WERI-Rb-1 (cell line): ENCODE measurements at regions not wholly inside any gene's neighbourhood (a gene's known extent, or its start where the extent isn't known, plus 50 kb on each side); places are given as distances from the start of the nearest gene placed in this dataset.
A peak's percentile ranks its signal among the peaks of the same experiment; 100 is the strongest.

Source experiments
- DNase-seq: peaks from one replicate; pipeline ENCODE4 v3.0.0-alpha.2; 2020
- H3K27ac ChIP-seq: fragments of 250-450 bp; sonication (Bioruptor Pico); 2 replicates; pipeline ENCODE4 v1.5.1; 2020; ENCODE audit warnings: mild to moderate bottlenecking, moderate library complexity
- H3K27me3 ChIP-seq: fragments of 250-450 bp; sonication (Bioruptor Pico); 2 replicates; pipeline ENCODE4 v1.5.1; 2021; ENCODE audit warnings: mild to moderate bottlenecking, low read depth, moderate library complexity; ENCODE audit not compliant: insufficient read depth, severe bottlenecking
- H3K36me3 ChIP-seq: fragments of 250-450 bp; sonication (Bioruptor Pico); 2 replicates; pipeline ENCODE4 v1.5.1; 2020; ENCODE audit warnings: mild to moderate bottlenecking, moderate library complexity
- H3K4me3 ChIP-seq: 2 replicates; pipeline ENCODE4 v1.5.1; 2011; ENCODE audit warnings: low read depth, mild to moderate bottlenecking, control low read depth, low read length
- H3K9me3 ChIP-seq: fragments of 250-450 bp; sonication (Bioruptor Pico); 2 replicates; pipeline ENCODE4 v1.5.1; 2021; ENCODE audit warnings: mild to moderate bottlenecking, moderate library complexity; ENCODE audit not compliant: severe bottlenecking
- TF ChIP-seq, protein P1 (sequence below): IDR thresholded peaks from 2 replicates; pipeline ENCODE4 v1.5.1; 2011; ENCODE audit warnings: low read depth, mild to moderate bottlenecking, control low read depth, inconsistent platforms, low read length

DNA sequence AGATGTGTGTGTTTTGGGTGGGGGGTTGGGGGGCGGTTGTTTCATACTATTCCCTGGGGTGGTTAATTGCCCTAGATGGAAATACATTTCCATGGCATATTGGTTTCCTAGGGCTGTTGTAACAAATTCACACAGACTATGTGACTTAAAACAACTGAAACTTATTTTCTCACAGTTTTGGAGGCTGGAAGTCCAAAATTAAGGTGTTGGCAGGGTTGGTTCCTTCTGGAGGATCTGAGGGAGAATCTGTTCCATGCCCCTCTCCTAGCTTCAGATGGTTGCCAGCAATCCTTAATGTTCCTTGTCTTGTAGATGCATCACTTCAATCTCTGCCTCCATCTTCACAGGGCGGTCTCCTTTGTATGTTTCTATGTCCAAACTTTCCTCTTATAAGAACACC is 353.7 kb upstream of the ACTBL2 start:
- DNase-seq = no peak
- Histone ChIP-seq H3K9me3 (no peaks in the 10 kb centered on the region), H3K36me3 (no peaks in the 10 kb centered on the region), H3K4me3 (no peak overlapping the region), H3K27me3 (no peaks in the 10 kb centered on the region), H3K27ac (peak overlapping the region; percentile 89)
- TF ChIP-seq, protein P1, sequence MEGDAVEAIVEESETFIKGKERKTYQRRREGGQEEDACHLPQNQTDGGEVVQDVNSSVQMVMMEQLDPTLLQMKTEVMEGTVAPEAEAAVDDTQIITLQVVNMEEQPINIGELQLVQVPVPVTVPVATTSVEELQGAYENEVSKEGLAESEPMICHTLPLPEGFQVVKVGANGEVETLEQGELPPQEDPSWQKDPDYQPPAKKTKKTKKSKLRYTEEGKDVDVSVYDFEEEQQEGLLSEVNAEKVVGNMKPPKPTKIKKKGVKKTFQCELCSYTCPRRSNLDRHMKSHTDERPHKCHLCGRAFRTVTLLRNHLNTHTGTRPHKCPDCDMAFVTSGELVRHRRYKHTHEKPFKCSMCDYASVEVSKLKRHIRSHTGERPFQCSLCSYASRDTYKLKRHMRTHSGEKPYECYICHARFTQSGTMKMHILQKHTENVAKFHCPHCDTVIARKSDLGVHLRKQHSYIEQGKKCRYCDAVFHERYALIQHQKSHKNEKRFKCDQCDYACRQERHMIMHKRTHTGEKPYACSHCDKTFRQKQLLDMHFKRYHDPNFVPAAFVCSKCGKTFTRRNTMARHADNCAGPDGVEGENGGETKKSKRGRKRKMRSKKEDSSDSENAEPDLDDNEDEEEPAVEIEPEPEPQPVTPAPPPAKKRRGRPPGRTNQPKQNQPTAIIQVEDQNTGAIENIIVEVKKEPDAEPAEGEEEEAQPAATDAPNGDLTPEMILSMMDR = no peak

DNA sequence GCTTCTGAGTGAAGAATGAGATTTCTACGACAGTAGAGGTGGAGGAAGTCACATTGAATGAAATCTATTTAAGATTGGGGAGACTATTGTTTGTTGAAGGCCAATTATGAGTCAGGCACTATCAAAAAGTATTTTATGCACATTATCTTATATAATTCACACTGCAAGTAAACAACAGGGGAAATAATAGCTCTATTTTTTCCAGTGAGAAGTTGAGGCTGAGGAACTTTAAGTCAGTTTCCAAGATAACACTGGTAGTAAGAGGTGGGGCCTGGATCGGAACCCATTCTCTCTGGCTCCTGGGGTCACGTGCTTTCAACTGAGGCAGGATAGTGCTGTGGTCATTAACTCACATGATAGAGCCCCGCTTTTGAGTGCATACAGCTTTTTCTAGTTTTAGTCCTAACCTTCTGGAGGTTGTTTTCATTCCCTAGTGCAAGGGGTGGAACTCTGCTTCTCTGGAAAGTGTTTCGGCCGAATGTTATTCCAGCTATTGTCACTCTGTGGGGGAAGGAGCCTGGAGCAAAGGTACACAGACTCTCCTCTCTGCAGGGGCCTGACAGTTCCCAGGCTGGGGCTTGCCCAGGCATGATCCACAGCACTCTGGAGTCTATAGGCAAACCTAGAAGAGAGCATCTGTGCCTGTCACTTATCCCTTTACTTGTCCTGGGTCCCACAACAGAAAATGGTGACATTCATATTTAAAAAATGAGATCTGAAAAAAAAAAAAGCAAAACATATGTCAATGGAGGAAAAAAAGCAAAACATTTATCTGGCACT is 352.4 kb upstream of the ACTBL2 start:
- Histone ChIP-seq H3K36me3 (no peaks in the 10 kb centered on the region), H3K27me3 (no peaks in the 10 kb centered on the region), H3K9me3 (no peaks in the 10 kb centered on the region), H3K27ac (peak overlapping the region; percentile 89), H3K4me3 (no peak overlapping the region)
- DNase-seq = peak; percentile 88
- TF ChIP-seq, protein P1 = no peak

DNA sequence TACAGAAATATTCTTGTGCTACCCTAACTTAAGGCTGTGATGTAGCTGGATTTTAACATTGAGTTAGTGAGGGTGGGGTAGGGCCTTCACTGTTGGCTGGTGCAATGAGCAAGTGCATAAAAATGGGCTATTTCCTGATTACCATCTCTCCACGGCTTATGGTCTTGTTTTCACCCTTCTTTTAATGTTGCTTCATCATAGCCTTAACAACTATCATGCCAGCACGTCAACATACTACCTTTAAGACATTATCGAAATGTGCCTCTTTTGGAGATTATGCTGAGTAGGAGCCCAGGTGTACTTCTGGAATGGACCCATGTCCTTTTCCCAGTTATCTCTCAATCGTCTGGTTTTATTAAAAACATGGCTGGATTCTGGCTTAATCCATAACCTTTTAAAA is 350.9 kb upstream of the ACTBL2 start:
- Histone ChIP-seq H3K27ac (no peak overlapping the region), H3K9me3 (no peaks in the 10 kb centered on the region), H3K36me3 (no peaks in the 10 kb centered on the region), H3K4me3 (no peak overlapping the region), H3K27me3 (no peaks in the 10 kb centered on the region)
- DNase-seq = no peak
- TF ChIP-seq, protein P1 = no peak

DNA sequence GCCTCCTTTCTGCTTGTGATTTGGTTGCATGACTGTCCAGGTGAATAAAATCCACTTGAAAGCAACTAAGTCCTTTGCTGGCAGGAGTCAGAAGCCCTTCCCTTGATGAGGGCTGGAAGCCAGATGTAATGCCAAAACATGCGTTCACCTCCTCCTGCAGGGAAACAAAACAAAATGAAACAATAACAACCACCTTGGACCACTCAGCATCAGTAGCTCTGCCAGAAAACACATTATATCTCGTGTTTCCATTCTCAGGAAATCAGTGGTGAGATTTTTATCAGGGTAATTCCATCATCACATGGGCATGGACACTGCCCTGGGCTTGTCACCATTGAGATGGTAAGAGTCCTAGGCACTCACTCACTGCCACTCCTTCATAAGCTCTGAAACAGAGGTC is 350.3 kb upstream of the ACTBL2 start:
- Histone ChIP-seq H3K27me3 (no peaks in the 10 kb centered on the region), H3K9me3 (no peaks in the 10 kb centered on the region), H3K27ac (no peak overlapping the region), H3K4me3 (no peak overlapping the region), H3K36me3 (no peaks in the 10 kb centered on the region)
- TF ChIP-seq, protein P1 = no peak
- no peak for DNase-seq

DNA sequence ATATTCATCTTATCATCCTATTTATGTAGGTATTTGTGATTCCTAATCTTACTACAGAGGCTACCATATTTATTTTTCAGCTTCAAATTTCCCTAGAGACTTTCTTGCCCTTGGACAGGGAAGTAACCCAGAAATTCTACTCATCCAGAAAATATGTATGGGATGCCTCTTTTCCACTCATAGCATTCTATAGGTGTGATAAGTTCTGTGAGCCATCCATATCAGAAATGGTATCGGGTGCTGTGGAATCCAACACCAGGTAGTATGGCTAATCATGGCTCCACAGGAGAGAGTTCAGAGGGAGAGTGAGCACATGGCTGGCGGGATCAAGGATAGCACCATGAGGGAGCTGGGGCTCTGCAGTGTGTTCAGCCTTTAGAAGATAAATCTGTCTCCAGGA is 349.3 kb upstream of the ACTBL2 start:
- TF ChIP-seq, protein P1 = no peak
- no peak overlapping the region for H3K27ac ChIP-seq

DNA sequence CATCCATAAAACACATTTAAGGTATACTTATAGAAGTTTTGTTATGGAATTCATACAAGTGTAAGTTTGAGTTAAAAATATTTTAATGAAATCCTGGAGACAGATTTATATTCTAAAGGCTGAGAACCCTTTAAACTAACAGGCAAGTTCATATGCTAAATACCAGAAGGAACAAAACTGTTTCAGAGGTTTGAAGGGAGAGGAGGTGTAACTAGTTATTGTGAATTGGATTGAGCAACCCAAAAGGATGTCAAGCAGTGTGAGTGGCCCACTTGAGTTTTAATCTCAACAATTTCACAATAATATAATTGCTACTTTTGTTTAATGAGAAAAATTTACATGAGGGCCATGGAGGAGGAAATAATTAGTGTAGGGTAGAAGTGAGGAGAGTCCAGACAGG is 348.5 kb upstream of the ACTBL2 start:
- Histone ChIP-seq H3K4me3 (no peak overlapping the region), H3K27ac (no peak overlapping the region), H3K27me3 (no peaks in the 10 kb centered on the region), H3K36me3 (no peaks in the 10 kb centered on the region), H3K9me3 (no peaks in the 10 kb centered on the region)
- no peak for DNase-seq
- TF ChIP-seq, protein P1 = no peak

More for the DNA sequence above, 349.3 kb upstream of the ACTBL2 start:
- Histone ChIP-seq H3K9me3 (no peaks in the 10 kb centered on the region), H3K4me3 (no peak overlapping the region), H3K27me3 (no peaks in the 10 kb centered on the region), H3K36me3 (no peaks in the 10 kb centered on the region)
- DNase-seq = no peak
